Activated CD8-positive, alpha-beta memory T cell treated with anti-CD3 and anti-CD28 coated beads, Interleukin-2, amount 10 ng/mL, durations not matched to agents 7 days and 5 days (primary cell): ENCODE measurements at regions not wholly inside any gene's neighbourhood (a gene's known extent, or its start where the extent isn't known, plus 50 kb on each side); places are given as distances from the start of the nearest gene placed in this dataset.
A peak's percentile ranks its signal among the peaks of the same experiment; 100 is the strongest.
"Not testable (repeated sequence)": the region's sequence is repeated elsewhere in the genome, so short reads cannot be mapped to it uniquely, and the experiment has no call there.

Experiments used
- ATAC-seq: fragments of 150-1000 bp; cut with Tn5 transposase; one replicate; pipeline ENCODE4 v1.10.0; 2021; ENCODE audit warnings: moderate library complexity
- CTCF ChIA-PET: fragments of 350-600 bp; sonication (Branson Sonifier 250); formaldehyde crosslinking; loops from one replicate; lab custom pipeline; 2021; ENCODE audit warnings: antibody characterized with exemption; lab: Charles Lee
- DNase-seq: peaks from one replicate; pipeline ENCODE4 v3.0.0-alpha.2; 2020
- H3K27ac Mint-ChIP-seq: one replicate; pipeline ENCODE4 v1.8.0; 2021; ENCODE audit warnings: mild to moderate bottlenecking, mixed read lengths
- H3K27me3 Mint-ChIP-seq: one replicate; pipeline ENCODE4 v1.8.0; 2021; ENCODE audit warnings: mixed read lengths
- H3K36me3 Mint-ChIP-seq: one replicate; pipeline ENCODE4 v1.8.0; 2021; ENCODE audit warnings: mild to moderate bottlenecking, mixed read lengths
- H3K4me1 Mint-ChIP-seq: one replicate; pipeline ENCODE4 v1.8.0; 2021; ENCODE audit warnings: mixed read lengths
- H3K4me3 Mint-ChIP-seq: one replicate; pipeline ENCODE4 v1.8.0; 2021; ENCODE audit warnings: mild to moderate bottlenecking, moderate library complexity, mixed read lengths
- H3K9me3 Mint-ChIP-seq: one replicate; pipeline ENCODE4 v1.8.0; 2022; ENCODE audit warnings: low read depth, mixed read lengths

DNA sequence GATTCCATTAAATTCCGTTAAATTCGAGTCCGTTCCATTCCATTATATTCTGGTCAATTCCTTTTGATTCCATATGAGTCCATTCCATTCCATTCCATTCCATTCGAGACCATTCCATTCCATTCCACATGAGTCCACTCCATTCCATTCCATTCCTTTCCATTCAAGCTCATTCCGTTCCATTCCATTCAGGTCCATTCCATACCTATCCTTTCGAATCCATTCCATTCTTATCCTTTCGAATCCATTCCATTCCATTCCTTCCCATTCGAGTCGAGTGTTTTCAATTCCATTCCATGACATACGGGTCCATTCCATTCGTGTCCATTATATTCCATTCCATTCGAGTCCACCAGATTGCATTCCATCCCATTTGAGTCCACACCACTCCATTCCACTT, 1127.4 kb downstream of the RPIA start:
- Mint-ChIP-seq H3K36me3 (peaks cover 54% of the 10 kb centered on the region), H3K9me3 (peaks cover 92% of the 10 kb centered on the region), H3K27ac (no peak overlapping the region), H3K4me1 (no peaks in the 10 kb centered on the region), H3K27me3 (no peaks in the 10 kb centered on the region), H3K4me3 (no peak overlapping the region)
- ATAC-seq, result no peak
- no peak for DNase-seq
- CTCF ChIA-PET, result no interaction called here

DNA sequence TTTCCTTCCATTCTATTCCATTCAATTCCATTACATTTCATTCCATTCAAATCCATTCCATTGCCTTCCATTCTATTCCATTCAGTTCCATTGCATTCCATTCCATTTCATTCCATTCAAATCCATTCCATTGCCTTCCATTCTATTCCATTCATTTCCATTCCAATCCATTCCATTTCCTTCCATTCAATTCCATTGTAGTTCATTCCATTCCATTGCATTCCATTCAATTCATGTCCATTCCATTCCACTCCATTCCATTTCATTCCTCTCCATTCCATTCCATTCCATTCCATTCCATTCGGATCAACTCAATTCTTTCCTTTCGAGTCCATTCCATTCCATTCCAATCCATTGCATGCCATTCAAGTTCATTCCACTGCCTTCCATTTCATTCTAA, 1128.3 kb downstream of the RPIA start:
- Mint-ChIP-seq H3K4me1 (no peaks in the 10 kb centered on the region), H3K36me3 (peaks cover 49% of the 10 kb centered on the region), H3K27ac (no peak overlapping the region), H3K9me3 (peaks cover 87% of the 10 kb centered on the region), H3K27me3 (no peaks in the 10 kb centered on the region), H3K4me3 (no peak overlapping the region)
- DNase-seq (no peak), ATAC-seq (no peak)
- CTCF ChIA-PET, result no interaction called here

DNA sequence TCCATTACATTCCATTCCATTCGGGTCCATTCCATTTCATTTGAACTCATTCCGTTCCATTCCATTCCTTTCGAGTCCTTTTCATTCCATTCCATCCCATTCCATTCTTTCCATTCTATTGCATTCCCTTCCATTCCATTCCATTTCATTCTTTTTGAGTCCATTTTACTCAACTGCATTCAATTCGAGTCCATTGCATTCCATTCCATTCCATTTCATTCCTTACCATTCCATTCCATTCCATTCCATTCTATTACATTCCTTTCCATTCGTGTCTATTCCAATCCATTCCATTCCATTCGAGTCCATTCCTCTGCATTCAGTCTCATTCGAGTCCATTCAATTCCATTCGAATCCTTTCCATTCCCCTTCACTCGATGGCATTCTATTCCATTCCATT, 1128.8 kb downstream of the RPIA start:
- Mint-ChIP-seq H3K36me3 (peaks cover 49% of the 10 kb centered on the region), H3K27me3 (no peaks in the 10 kb centered on the region), H3K4me1 (no peaks in the 10 kb centered on the region), H3K9me3 (peaks cover 87% of the 10 kb centered on the region), H3K27ac (no peak overlapping the region), H3K4me3 (no peak overlapping the region)
- ATAC-seq (no peak), DNase-seq (no peak)
- CTCF ChIA-PET, result no interaction called here

- ATAC-seq (no peak), DNase-seq (no peak)
- peaks cover 83% of the 10 kb centered on the region for H3K9me3 Mint-ChIP-seq
- no peak overlapping the region for H3K27ac Mint-ChIP-seq
- no peaks in the 10 kb centered on the region for H3K4me1 Mint-ChIP-seq
- H3K36me3 Mint-ChIP-seq, result peaks cover 47% of the 10 kb centered on the region
- CTCF ChIA-PET, result no interaction called here
- H3K4me3 Mint-ChIP-seq, result no peak overlapping the region
- no peaks in the 10 kb centered on the region for H3K27me3 Mint-ChIP-seq
These were observed 1130.0 kb downstream of the RPIA start for GRCh38 chr2:89821455-89821945.

DNA sequence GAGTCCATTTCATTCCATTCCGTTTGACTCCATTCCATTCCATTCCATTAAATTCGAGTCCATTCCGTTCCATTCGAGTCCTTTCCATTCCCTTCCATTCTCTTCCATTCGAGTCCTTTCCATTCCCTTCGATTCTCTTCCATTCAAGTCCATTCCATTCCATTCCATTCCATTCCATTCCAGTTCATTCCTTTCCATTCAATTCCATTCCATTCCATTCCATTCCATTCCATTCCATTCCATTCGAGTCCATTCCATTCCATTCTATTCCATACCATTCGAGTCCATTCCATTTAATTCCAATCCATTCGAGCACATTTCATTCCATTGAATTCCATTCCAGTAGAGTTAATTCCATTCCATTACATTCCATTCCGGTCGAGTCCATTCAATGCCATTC, 1130.9 kb downstream of the RPIA start:
- DNase-seq, ATAC-seq, CTCF ChIA-PET, H3K4me3 Mint-ChIP-seq, H3K27me3 Mint-ChIP-seq, H3K27ac Mint-ChIP-seq, H3K4me1 Mint-ChIP-seq: not testable (repeated sequence)
- peaks cover 76% of the 10 kb centered on the region for H3K9me3 Mint-ChIP-seq
- peaks cover 46% of the 10 kb centered on the region for H3K36me3 Mint-ChIP-seq

DNA sequence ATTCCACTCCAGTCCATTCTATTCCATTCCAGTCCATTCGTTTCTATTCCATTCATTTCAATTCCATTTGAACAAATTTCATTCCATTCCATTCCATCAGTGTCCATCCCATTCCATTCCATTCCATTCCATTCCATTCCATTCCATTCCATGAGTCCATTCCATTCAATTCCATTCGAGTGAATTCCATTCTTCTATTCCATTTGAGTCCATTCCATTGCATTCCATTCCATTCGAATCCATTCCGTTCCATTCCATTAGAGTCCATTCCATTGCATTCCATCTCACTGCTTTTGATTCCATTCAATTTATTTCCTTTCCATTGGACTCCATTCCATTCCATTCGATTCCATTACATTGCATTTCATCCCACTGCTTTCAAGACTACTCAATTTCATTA, 1132.1 kb downstream of the RPIA start:
- Mint-ChIP-seq H3K9me3 (peaks cover 65% of the 10 kb centered on the region), H3K27ac (no peak overlapping the region), H3K4me1 (no peaks in the 10 kb centered on the region), H3K36me3 (peaks cover 36% of the 10 kb centered on the region), H3K4me3 (no peak overlapping the region), H3K27me3 (no peaks in the 10 kb centered on the region)
- ATAC-seq (no peak), DNase-seq (no peak)
- CTCF ChIA-PET, result no interaction called here

GRCh38 chr2:89825034-89825433, 1133.6 kb downstream of the RPIA start:
- Mint-ChIP-seq H3K4me1 (no peaks in the 10 kb centered on the region), H3K27ac (no peak overlapping the region), H3K4me3 (no peak overlapping the region), H3K27me3 (no peaks in the 10 kb centered on the region), H3K36me3 (peaks cover 32% of the 10 kb centered on the region), H3K9me3 (peaks cover 58% of the 10 kb centered on the region)
- DNase-seq (no peak), ATAC-seq (no peak)
- CTCF ChIA-PET, result no interaction called here

DNA sequence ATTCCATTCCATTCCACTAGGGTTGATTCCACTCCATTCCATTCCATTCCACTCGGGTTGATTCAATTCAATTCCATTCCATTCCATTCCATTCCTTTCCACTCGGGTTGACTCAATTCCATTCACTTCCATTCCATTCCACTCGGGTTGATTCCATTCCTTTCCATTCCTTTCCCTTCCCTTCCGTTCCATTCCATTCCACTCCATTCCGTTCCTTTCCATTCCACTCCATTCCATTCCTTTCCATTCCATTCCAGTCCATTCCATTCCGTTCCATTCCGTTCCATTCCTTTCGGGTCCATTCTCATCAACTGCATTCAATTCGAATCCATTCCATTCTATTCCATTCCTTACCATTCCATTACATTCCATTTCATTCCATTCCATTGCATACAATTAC, 1135.3 kb downstream of the RPIA start:
- H3K4me3 Mint-ChIP-seq, ATAC-seq, H3K27me3 Mint-ChIP-seq, DNase-seq, H3K27ac Mint-ChIP-seq, H3K4me1 Mint-ChIP-seq, CTCF ChIA-PET: not testable (repeated sequence)
- H3K9me3 Mint-ChIP-seq, result peaks cover 49% of the 10 kb centered on the region
- H3K36me3 Mint-ChIP-seq, result peaks cover 39% of the 10 kb centered on the region

DNA sequence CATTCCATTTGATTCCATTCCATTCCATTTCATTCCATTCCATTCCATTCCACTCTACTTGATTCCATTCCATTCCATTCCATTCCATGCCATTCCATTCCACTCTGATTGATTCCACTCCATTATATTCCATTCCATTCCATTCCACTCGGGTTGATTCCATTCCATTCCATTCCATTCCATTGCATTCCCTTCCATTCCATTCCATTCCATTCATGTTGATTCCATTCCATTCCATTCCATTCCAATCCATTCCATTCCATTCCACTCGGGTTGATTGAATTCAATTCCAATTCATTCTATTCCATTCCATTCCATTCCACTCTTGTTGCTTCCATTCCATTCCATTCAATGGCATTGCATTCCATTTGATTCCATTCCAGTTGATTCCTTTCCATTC, 1136.4 kb downstream of the RPIA start:
- Mint-ChIP-seq H3K9me3 (peaks cover 40% of the 10 kb centered on the region), H3K36me3 (peaks cover 36% of the 10 kb centered on the region)
- ATAC-seq, H3K27me3 Mint-ChIP-seq, DNase-seq, CTCF ChIA-PET, H3K27ac Mint-ChIP-seq, H3K4me1 Mint-ChIP-seq, H3K4me3 Mint-ChIP-seq: not testable (repeated sequence)

- H3K27me3 Mint-ChIP-seq, CTCF ChIA-PET: not testable (repeated sequence)
- peaks cover 37% of the 10 kb centered on the region for H3K9me3 Mint-ChIP-seq
These were observed 1136.9 kb downstream of the RPIA start for GRCh38 chr2:89828416-89828815.

DNA sequence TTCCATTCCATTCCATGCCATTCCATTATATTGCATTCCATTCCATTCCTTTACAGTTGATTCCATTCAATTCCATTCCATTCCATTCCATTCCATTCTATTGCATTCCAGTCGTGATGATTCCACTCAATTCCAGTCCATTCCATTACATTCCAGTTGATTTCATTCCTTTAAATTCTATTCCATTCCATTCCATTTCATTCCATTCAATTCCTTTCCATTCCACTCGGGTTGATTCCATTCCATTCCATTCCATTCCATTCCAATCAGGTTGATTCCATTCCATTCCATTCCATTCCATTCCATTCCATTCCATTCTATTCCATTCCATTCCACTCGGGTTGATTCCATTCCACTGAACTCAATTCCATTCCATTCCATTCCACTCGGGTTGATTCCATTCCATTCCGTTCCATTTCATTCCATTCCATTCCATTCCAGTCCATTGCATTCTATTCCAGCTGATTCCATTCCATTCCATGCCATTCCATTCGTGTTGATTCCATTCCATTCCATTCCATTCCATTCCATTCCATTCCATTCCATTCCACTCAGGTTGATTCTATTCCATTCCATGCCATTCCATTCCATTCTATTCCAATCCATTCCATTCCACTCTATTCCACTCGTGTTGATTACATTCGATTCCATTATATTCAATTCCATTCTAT, 1137.6 kb downstream of the RPIA start:
- H3K4me1 Mint-ChIP-seq, H3K27me3 Mint-ChIP-seq, DNase-seq, ATAC-seq, CTCF ChIA-PET, H3K4me3 Mint-ChIP-seq, H3K27ac Mint-ChIP-seq: not testable (repeated sequence)
- peaks cover 35% of the 10 kb centered on the region for H3K36me3 Mint-ChIP-seq
- H3K9me3 Mint-ChIP-seq, result peaks cover 34% of the 10 kb centered on the region

More at GRCh38 chr2:89828416-89828815, 1136.9 kb downstream of the RPIA start:
- H3K36me3 Mint-ChIP-seq, result peaks cover 36% of the 10 kb centered on the region
- not testable (repeated sequence) for DNase-seq, H3K4me3 Mint-ChIP-seq, H3K27ac Mint-ChIP-seq, ATAC-seq, H3K4me1 Mint-ChIP-seq

DNA sequence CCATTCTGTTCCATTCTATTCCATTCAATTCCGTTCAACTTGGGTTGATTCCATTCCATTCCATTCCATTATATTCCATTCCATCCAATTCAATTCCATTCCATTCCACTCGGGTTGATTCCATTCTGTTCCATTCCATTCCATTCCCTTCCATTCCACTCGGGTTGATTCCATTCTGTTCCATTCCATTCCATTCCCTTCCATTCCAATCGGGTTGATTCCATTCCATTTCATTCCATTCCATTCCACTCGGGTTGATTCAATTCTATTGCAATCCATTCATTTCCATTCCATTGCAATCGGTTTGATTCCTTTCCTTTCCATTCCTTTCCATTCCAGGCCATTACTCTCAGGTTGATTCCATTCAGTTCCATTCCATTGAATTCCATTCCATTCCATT, 1138.4 kb downstream of the RPIA start:
- no peaks in the 10 kb centered on the region for H3K27me3 Mint-ChIP-seq
- DNase-seq (no peak), ATAC-seq (no peak)
- H3K9me3 Mint-ChIP-seq, result peaks cover 32% of the 10 kb centered on the region
- no peak overlapping the region for H3K4me3 Mint-ChIP-seq
- peaks cover 31% of the 10 kb centered on the region for H3K36me3 Mint-ChIP-seq
- CTCF ChIA-PET, result no interaction called here
- no peak overlapping the region for H3K27ac Mint-ChIP-seq
- no peaks in the 10 kb centered on the region for H3K4me1 Mint-ChIP-seq

DNA sequence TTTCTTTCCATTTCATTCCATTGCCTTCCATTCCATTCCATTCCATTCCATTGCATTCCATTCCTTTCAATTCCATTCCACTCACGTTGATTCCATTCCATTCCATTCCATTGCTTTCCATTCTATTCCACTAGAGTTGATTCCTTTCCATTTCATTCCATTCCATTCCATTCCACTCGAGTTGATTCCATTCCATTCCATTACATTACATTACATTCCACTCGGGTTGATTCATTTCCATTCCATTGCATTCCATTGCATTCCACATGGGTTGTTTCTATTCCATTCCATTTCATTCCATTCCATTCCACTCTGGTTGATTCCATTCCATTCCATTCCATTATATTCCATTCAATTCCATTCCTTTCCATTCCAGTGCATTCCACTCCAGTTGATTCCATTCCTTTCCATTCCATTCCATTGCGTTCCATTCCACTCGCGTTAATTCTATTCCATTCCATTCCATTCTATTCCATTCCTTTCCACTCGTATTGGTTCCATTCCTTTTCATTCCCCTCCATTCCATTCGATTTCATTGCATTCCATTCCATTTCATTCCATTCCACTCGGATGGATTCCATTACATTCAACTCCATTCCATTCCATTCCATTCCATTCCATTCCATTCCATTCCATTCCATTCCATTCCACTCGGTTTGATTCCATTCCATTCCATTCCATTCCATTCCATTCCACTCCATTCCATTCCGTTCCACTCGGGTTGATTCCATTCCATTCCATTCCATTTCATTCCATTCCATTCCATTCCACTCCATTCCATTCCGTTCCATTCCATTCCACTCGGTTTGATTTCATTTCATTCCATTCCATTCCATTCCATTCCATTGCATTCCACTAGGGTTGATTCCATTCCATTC, 1139.1 kb downstream of the RPIA start:
- H3K4me1 Mint-ChIP-seq, H3K4me3 Mint-ChIP-seq, H3K27me3 Mint-ChIP-seq, DNase-seq, H3K27ac Mint-ChIP-seq, CTCF ChIA-PET: not testable (repeated sequence)
- H3K36me3 Mint-ChIP-seq, result peaks cover 30% of the 10 kb centered on the region
- peak; percentile 27 for ATAC-seq
- peaks cover 28% of the 10 kb centered on the region for H3K9me3 Mint-ChIP-seq
